Adrenal gland (tissue), 9 donors: ENCODE measurements at regions not wholly inside any gene's neighbourhood (a gene's known extent, or its start where the extent isn't known, plus 50 kb on each side); places are given as distances from the start of the nearest gene placed in this dataset.

ENCODE experiments used
- DNase-seq, 7 donors: peaks; one replicate each; pipeline ENCODE4 v3.0.0-alpha.2; 2019 to 2020
- H3K27ac ChIP-seq, 5 donors: fragments of 200-600 bp; sonication (generic) in 4 of 5; 1 replicate in 3 of 5; 2 replicates in 2 of 5; pipeline versions ENCODE4 v1.5.1 to v1.8.0; 2016 to 2020; ENCODE audit warnings: mild to moderate bottlenecking in 1 of 5
- H3K27me3 ChIP-seq: fragments of 200-600 bp; 2 replicates; pipeline ENCODE4 v1.8.0; 2021
- H3K36me3 ChIP-seq, 2 donors: fragments of 200-600 bp; replicated peaks in 1 of 2; 1 replicate in 1 of 2; 2 replicates in 1 of 2; pipeline versions ENCODE4 v1.5.1 to v1.8.0; 2018 to 2022
- H3K4me1 ChIP-seq, 2 donors: fragments of 200-600 bp; replicated peaks in 1 of 2; 1 replicate in 1 of 2; 2 replicates in 1 of 2; pipeline versions ENCODE4 v1.5.1 to v1.8.0; 2018 to 2021
- H3K4me3 ChIP-seq, 4 donors: fragments of 200-600 bp; sonication (generic) in 3 of 4; one replicate each; pipeline ENCODE4 v1.5.1; 2016 to 2018
- H3K9me3 ChIP-seq, 3 donors: fragments of 200-600 bp; sonication (generic) in 1 of 3; replicated peaks in 1 of 3; 1 replicate in 2 of 3; 2 replicates in 1 of 3; pipeline versions ENCODE4 v1.5.1 to v1.8.0; 2016 to 2021
- POLR2A ChIP-seq, 2 donors: fragments of 450-650 bp; IDR thresholded peaks; one replicate each; pipeline ENCODE4 v1.6.1; 2017; ENCODE audit warnings: antibody characterized with exemption in 2 of 2, mild to moderate bottlenecking in 2 of 2, moderate library complexity in 1 of 2
- WGBS, 4 donors: extraction: QIAGEN DNeasy Blood & Tissue Kit in 2 of 4; methylation state at CpG; one replicate each; pipeline versions ENCODE4 v1.1.5 to v1.1.7; 2013 to 2017; 5-methylcytosine and 5-hydroxymethylcytosine counted together
- intact Hi-C, 2 donors: fragments of 100-400 bp; cut with DNase I; formaldehyde crosslinking; loops; one replicate each; pipeline versions ENCODE4 v1.14.1 to v1.15.0; 2022 to 2023
- TF ChIP-seq, protein P1 (sequence below), 6 experiments: fragments of 450-650 bp in 4 of 6; fragments of 200-600 bp in 2 of 6; sonication (generic) in 1 of 6; IDR thresholded peaks; 1 replicate in 5 of 6; 2 replicates in 1 of 6; pipeline versions ENCODE4 v1.5.1 to v1.8.0; 2016 to 2021; ENCODE audit warnings: antibody characterized with exemption in 6 of 6, mild to moderate bottlenecking in 2 of 6, moderate library complexity in 1 of 6
- donor health status: healthy with polysubstance abuse.
- donor health status: Bipolar disorder and iron deficiency.
- donor health status: DM: yes; HTN: yes; CAD: no.
- donor health status: DM: no; HTN: no; CAD: no.
- donor health status: DM: no; HTN: no; CAD: no.

DNA sequence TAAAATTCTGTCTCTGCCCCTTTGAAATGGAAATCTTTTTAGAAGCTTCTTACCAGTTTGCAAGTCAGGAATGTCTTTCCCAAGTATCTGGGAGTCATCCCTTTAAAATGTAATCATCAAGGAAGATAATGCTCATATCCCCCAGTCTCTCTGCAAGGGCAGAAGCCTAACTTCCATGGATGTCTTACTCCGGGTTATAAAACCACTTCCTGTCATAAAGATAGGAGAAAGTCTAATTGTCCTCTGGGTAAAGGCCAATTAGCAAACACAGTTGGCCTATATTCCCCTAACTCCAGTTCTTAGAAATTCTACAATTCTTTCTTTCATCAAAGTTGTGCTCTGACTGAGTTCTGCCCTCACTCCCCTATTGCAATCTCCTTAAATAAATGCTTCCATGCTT, 1631.5 kb upstream of the LRRTM3 start:
- H3K4me3 ChIP-seq, result no peak overlapping the region
- H3K36me3 ChIP-seq, result no peaks in the 10 kb centered on the region
- no peak overlapping the region for H3K27ac ChIP-seq
- no peak for TF ChIP-seq POLR2A (IDR thresholded peaks at IDR 0.05)
- TF ChIP-seq, protein P1, sequence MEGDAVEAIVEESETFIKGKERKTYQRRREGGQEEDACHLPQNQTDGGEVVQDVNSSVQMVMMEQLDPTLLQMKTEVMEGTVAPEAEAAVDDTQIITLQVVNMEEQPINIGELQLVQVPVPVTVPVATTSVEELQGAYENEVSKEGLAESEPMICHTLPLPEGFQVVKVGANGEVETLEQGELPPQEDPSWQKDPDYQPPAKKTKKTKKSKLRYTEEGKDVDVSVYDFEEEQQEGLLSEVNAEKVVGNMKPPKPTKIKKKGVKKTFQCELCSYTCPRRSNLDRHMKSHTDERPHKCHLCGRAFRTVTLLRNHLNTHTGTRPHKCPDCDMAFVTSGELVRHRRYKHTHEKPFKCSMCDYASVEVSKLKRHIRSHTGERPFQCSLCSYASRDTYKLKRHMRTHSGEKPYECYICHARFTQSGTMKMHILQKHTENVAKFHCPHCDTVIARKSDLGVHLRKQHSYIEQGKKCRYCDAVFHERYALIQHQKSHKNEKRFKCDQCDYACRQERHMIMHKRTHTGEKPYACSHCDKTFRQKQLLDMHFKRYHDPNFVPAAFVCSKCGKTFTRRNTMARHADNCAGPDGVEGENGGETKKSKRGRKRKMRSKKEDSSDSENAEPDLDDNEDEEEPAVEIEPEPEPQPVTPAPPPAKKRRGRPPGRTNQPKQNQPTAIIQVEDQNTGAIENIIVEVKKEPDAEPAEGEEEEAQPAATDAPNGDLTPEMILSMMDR (IDR thresholded peaks at IDR 0.05), result no peak
- no peak for DNase-seq
- no peaks in the 10 kb centered on the region for H3K9me3 ChIP-seq
- intact Hi-C loops, result no loop called here
- 29 to 36% (median 32%) methylated on average over 1 of the region's 1 CpG for WGBS, 4 donors
- H3K4me1 ChIP-seq, result no peaks in the 10 kb centered on the region
- no peaks in the 10 kb centered on the region for H3K27me3 ChIP-seq

DNA sequence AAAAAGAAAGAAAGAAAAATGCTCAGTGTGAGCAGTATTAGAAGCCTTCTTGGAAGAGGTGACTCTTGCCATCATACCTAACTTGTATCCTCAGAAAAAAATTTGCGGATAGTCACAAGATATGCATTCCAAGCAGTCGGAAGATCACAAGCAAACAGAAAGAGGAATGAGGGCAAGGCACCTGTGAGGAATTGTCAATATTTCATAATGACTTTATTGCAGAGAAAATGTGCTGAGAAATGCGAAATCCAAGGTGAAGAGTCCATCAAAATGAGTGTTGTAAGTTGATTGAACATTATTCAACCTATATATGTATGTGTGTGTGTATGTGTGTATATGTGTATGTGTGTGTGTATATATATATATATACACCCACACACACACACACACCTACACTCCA, 1624.7 kb upstream of the LRRTM3 start:
- no peaks in the 10 kb centered on the region for H3K36me3 ChIP-seq
- TF ChIP-seq, protein P1 (IDR thresholded peaks at IDR 0.05), result no peak
- no peak for TF ChIP-seq POLR2A (IDR thresholded peaks at IDR 0.05)
- WGBS, 4 donors, result 80 to 88% (median 86%) methylated on average over 3 of the region's 3 CpGs
- H3K4me1 ChIP-seq, result no peaks in the 10 kb centered on the region
- no peak overlapping the region for H3K27ac ChIP-seq
- DNase-seq, result no peak
- H3K4me3 ChIP-seq, result no peak overlapping the region
- H3K9me3 ChIP-seq, result no peaks in the 10 kb centered on the region
- H3K27me3 ChIP-seq, result no peaks in the 10 kb centered on the region
- intact Hi-C loops, result no loop called here

DNA sequence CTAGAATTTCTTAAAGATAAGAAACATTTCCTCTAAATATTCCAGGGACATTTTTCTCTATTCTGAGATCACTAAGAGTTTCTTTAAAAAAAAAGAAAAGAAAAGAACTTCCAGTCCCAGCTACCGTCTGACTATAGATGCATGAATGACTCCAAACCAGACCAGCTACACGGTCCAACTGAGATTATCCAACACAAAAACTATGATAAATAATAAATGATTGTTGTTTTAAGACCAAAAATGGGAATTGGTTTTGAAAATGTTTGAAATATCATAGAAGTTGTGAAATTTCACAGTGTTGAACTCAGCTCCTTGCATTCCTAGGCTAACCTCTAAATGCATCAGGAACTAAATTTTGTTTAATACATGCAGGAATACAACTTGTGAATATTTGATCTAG, 1619.6 kb upstream of the LRRTM3 start:
- Histone ChIP-seq H3K36me3 (no peaks in the 10 kb centered on the region), H3K9me3 (no peaks in the 10 kb centered on the region), H3K27ac (no peak overlapping the region), H3K27me3 (no peaks in the 10 kb centered on the region), H3K4me1 (no peaks in the 10 kb centered on the region), H3K4me3 (no peak overlapping the region)
- TF ChIP-seq, protein P1 (IDR thresholded peaks at IDR 0.05), result no peak
- no peak for TF ChIP-seq POLR2A (IDR thresholded peaks at IDR 0.05)
- intact Hi-C loops, result no loop called here
- no peak for DNase-seq
- WGBS, 4 donors, result 63 to 69% (median 64%) methylated on average over 2 of the region's 2 CpGs

DNA sequence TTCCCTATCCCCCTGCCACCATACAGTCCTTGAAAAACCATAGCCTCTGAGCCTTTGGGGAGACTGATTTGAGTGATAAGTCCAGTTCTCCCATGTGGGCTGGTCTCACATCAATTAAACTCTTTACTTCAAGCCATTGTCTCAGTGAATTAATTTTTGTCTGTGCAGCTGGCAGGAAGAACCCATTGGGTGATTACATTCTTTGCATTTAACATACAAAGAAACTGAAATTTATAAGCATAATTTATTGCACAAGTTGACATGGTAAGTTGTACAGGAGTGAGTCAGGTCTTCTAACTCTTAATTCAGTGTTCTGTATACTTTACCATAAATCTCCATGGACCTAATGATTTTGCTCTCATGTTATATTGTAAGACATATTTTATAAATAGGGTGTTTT, 1613.0 kb upstream of the LRRTM3 start:
- Histone ChIP-seq H3K4me1 (no peaks in the 10 kb centered on the region), H3K36me3 (no peaks in the 10 kb centered on the region), H3K27me3 (no peaks in the 10 kb centered on the region), H3K4me3 (no peak overlapping the region), H3K27ac (no peak overlapping the region), H3K9me3 (no peaks in the 10 kb centered on the region)
- DNase-seq, result no peak
- TF ChIP-seq, protein P1 (IDR thresholded peaks at IDR 0.05), result no peak
- TF ChIP-seq POLR2A (IDR thresholded peaks at IDR 0.05), result no peak
- intact Hi-C loops, result no loop called here
